T-helper 17 cell (primary cell): ENCODE measurements at regions not wholly inside any gene's neighbourhood (a gene's known extent, or its start where the extent isn't known, plus 50 kb on each side); places are given as distances from the start of the nearest gene placed in this dataset.

Experiments
- ATAC-seq: fragments of 150-1000 bp; cut with Tn5 transposase; 2 replicates; pipeline ENCODE4 v1.10.0; 2021; ENCODE audit warnings: mild to moderate bottlenecking, moderate library complexity
- DNase-seq, 3 donors: peaks; one replicate each; pipeline versions ENCODE4 v3.0.0 to v3.0.0-alpha.2; 2020 to 2021
- H3K9me3 ChIP-seq: one replicate; pipeline ENCODE4 v1.7.0; 2013; ENCODE audit warnings: low read length, mild to moderate bottlenecking; ENCODE audit not compliant: control insufficient read depth, poor library complexity, severe bottlenecking
- H3K27ac Mint-ChIP-seq: one replicate; pipeline ENCODE4 v1.8.0; 2022; ENCODE audit warnings: mild to moderate bottlenecking, moderate library complexity, mixed read lengths
- H3K27me3 Mint-ChIP-seq: one replicate; pipeline ENCODE4 v1.8.0; 2022; ENCODE audit warnings: mixed read lengths
- H3K36me3 Mint-ChIP-seq: one replicate; pipeline ENCODE4 v1.8.0; 2022; ENCODE audit warnings: low read depth, mixed read lengths
- H3K4me1 Mint-ChIP-seq: one replicate; pipeline ENCODE4 v1.8.0; 2022; ENCODE audit warnings: mild to moderate bottlenecking, mixed read lengths
- H3K4me3 Mint-ChIP-seq: one replicate; pipeline ENCODE4 v1.8.0; 2022; ENCODE audit warnings: mild to moderate bottlenecking, moderate library complexity, mixed read lengths

GRCh38 chr7:142385491-142386340, 127.9 kb upstream of the PRSS58 start:
- peaks cover 27% of the 10 kb centered on the region for H3K4me1 Mint-ChIP-seq
- peak; percentile 73 for ATAC-seq
- H3K27me3 Mint-ChIP-seq, result peaks cover 6% of the 10 kb centered on the region
- H3K4me3 Mint-ChIP-seq, result peak overlapping the region; percentile 86
- DNase-seq, result peak in 1 of 3 donors; percentile 9
- no peaks in the 10 kb centered on the region for H3K36me3 Mint-ChIP-seq
- no peaks in the 10 kb centered on the region for H3K9me3 ChIP-seq
- H3K27ac Mint-ChIP-seq, result peak overlapping the region; percentile 85

DNA sequence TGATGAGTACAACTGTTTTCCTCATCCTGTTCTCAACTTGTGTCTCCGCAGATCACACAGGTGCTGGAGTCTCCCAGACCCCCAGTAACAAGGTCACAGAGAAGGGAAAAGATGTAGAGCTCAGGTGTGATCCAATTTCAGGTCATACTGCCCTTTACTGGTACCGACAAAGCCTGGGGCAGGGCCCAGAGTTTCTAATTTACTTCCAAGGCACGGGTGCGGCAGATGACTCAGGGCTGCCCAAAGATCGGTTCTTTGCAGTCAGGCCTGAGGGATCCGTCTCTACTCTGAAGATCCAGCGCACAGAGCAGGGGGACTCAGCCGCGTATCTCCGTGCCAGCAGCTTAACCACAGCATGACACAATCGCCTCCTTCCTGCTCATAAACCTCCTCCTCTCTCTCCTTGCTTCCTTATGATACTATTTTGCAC, 126.7 kb upstream of the PRSS58 start:
- no peaks in the 10 kb centered on the region for H3K9me3 ChIP-seq
- DNase-seq, result no peak
- H3K27me3 Mint-ChIP-seq, result peaks cover 7% of the 10 kb centered on the region
- H3K27ac Mint-ChIP-seq, result peak overlapping the region; percentile 85
- no peaks in the 10 kb centered on the region for H3K36me3 Mint-ChIP-seq
- H3K4me1 Mint-ChIP-seq, result peaks cover 27% of the 10 kb centered on the region
- peak overlapping the region; percentile 86 for H3K4me3 Mint-ChIP-seq
- peak; percentile 76 for ATAC-seq

DNA sequence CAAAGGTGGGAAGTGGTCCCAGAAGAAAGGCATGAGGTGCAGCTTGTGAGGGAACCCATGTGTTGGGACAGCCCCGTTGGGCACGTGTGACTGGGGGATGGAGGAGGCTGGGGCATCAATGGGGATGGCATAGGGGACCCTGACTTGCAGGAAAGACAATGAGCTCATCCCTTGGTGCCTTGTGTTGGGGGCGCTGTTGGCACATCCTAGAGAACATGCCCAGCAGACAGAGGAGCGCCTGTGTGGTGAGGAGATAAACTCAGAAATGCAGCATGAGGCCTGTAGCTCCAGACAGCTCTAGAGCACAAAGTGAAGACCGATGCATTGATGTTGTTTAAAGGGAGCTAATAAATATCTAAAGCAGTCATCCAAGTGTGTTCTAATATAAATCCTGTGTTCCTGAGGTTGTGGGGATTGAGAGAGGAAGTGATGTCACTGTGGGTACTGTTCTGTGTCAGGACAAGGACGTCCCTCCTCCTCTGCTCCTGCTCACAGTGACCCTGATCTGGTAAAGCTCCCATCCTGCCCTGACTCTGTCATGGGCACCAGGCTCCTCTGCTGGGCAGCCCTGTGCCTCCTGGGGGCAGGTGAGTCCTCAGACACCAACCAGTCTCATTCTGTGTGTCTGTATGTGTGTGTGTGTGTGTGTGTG, 126.1 kb upstream of the PRSS58 start:
- H3K9me3 ChIP-seq, result no peaks in the 10 kb centered on the region
- Mint-ChIP-seq H3K36me3 (no peaks in the 10 kb centered on the region), H3K4me1 (peaks cover 27% of the 10 kb centered on the region), H3K4me3 (peak overlapping the region; percentile 86), H3K27ac (peak overlapping the region; percentile 85), H3K27me3 (peaks cover 12% of the 10 kb centered on the region)
- DNase-seq (no peak), ATAC-seq (peak; percentile 40)

- Mint-ChIP-seq H3K4me1 (peaks cover 27% of the 10 kb centered on the region), H3K27ac (peak overlapping the region; percentile 16), H3K27me3 (peaks cover 15% of the 10 kb centered on the region), H3K4me3 (peak overlapping the region; percentile 74), H3K36me3 (no peaks in the 10 kb centered on the region)
- H3K9me3 ChIP-seq, result no peaks in the 10 kb centered on the region
- no peak for ATAC-seq
- no peak for DNase-seq
These were observed 124.0 kb upstream of the PRSS58 start for GRCh38 chr7:142381727-142382390.

GRCh38 chr7:142380069-142380468, 122.2 kb upstream of the PRSS58 start:
- no peaks in the 10 kb centered on the region for H3K9me3 ChIP-seq
- Mint-ChIP-seq H3K36me3 (no peaks in the 10 kb centered on the region), H3K27ac (no peak overlapping the region), H3K4me3 (no peak overlapping the region), H3K27me3 (peaks cover 24% of the 10 kb centered on the region), H3K4me1 (peaks cover 27% of the 10 kb centered on the region)
- no peak for DNase-seq
- ATAC-seq, result no peak

DNA sequence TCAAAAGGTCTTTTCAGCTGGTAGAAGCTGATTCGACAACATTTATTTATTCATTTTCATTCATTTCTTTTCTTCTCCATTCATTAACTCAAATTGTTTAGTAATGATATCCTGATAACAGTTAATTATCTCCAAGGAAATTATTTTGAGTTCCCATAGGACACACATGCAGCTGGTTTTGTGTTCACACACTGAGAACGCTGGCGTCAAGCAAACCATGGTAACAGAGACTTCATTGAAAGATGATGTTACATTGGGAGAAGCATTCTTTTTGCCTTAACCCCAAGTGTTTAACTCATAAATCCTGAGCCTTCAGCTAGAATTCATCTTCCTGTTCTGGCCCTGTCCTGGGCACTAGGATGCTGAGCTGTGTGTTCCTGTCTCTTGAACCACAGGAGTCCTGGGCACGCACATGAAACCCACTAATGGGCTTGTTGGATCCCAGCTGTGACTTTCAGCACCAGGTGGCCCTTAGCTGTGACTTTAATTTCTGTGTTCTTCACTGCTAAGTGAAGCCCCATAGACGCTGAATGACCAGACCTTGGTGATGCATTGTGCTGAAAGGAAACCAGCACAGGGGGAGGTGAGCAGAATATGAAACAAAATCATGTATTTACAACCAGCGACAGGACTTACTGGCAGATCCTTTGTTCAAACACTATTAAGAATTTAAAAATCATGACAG, 121.5 kb upstream of the PRSS58 start:
- Mint-ChIP-seq H3K4me1 (peaks cover 20% of the 10 kb centered on the region), H3K36me3 (no peaks in the 10 kb centered on the region), H3K27ac (no peak overlapping the region)

DNA sequence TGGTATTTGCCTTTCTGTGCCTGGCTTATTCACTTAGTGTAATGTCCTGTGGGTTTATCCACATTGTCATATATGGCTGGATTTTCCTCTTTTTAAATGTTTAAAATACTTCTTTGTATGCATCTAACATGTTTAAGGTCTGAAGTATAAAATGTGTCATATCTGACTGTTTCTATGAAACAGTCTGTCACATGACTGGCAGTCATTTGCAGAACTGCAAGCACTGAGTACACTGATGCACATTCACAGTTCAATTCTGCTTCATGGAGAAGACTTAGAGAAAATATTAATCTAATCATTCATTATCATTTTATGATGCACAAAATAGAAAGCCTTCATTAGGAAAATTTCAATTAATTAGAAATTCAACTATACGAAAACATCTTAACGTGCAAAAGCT, 119.7 kb upstream of the PRSS58 start:
- Mint-ChIP-seq H3K27me3 (peaks cover 24% of the 10 kb centered on the region), H3K36me3 (no peaks in the 10 kb centered on the region), H3K4me1 (peaks cover 11% of the 10 kb centered on the region), H3K4me3 (no peak overlapping the region), H3K27ac (peak overlapping the region; percentile 24)
- ATAC-seq (no peak), DNase-seq (no peak)
- H3K9me3 ChIP-seq, result no peaks in the 10 kb centered on the region

More for the DNA sequence above, 121.5 kb upstream of the PRSS58 start:
- peak overlapping the region; percentile 19 for H3K4me3 Mint-ChIP-seq
- H3K27me3 Mint-ChIP-seq, result peaks cover 24% of the 10 kb centered on the region
- H3K9me3 ChIP-seq, result no peaks in the 10 kb centered on the region
- no peak for ATAC-seq
- DNase-seq, result no peak

GRCh38 chr7:142376356-142376997, 118.6 kb upstream of the PRSS58 start:
- Mint-ChIP-seq H3K27me3 (peaks cover 26% of the 10 kb centered on the region), H3K4me3 (no peak overlapping the region), H3K36me3 (no peaks in the 10 kb centered on the region), H3K27ac (peak overlapping the region; percentile 81), H3K4me1 (peaks cover 6% of the 10 kb centered on the region)
- no peak for ATAC-seq
- H3K9me3 ChIP-seq, result no peaks in the 10 kb centered on the region
- DNase-seq, result no peak

GRCh38 chr7:142375710-142376313, 118.0 kb upstream of the PRSS58 start:
- Mint-ChIP-seq H3K36me3 (no peaks in the 10 kb centered on the region), H3K4me3 (no peak overlapping the region), H3K27ac (peak overlapping the region; percentile 81), H3K27me3 (peaks cover 32% of the 10 kb centered on the region), H3K4me1 (peaks cover 5% of the 10 kb centered on the region)
- ATAC-seq, result peak; percentile 32
- DNase-seq, result no peak
- no peaks in the 10 kb centered on the region for H3K9me3 ChIP-seq

DNA sequence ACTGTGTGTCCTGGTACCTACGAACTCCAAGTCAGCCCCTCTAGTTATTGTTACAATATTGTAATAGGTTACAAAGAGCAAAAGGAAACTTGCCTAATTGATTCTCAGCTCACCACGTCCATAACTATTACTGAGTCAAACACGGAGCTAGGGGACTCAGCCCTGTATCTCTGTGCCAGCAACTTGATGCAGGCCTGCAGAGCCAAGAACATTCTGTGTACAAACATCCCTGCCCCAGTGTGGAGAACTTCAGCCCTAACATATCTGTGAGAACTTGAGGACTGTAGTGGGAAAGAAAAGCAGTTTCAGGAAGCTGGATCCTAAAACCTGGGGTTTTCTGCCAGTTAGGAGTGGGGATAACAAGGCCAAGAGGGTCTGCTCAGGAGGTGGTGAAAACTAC, 114.9 kb upstream of the PRSS58 start:
- Mint-ChIP-seq H3K27me3 (peaks cover 26% of the 10 kb centered on the region), H3K36me3 (no peaks in the 10 kb centered on the region), H3K4me3 (no peak overlapping the region), H3K27ac (no peak overlapping the region), H3K4me1 (peaks cover 5% of the 10 kb centered on the region)
- ATAC-seq, result no peak
- no peak for DNase-seq
- peaks cover 3% of the 10 kb centered on the region for H3K9me3 ChIP-seq

DNA sequence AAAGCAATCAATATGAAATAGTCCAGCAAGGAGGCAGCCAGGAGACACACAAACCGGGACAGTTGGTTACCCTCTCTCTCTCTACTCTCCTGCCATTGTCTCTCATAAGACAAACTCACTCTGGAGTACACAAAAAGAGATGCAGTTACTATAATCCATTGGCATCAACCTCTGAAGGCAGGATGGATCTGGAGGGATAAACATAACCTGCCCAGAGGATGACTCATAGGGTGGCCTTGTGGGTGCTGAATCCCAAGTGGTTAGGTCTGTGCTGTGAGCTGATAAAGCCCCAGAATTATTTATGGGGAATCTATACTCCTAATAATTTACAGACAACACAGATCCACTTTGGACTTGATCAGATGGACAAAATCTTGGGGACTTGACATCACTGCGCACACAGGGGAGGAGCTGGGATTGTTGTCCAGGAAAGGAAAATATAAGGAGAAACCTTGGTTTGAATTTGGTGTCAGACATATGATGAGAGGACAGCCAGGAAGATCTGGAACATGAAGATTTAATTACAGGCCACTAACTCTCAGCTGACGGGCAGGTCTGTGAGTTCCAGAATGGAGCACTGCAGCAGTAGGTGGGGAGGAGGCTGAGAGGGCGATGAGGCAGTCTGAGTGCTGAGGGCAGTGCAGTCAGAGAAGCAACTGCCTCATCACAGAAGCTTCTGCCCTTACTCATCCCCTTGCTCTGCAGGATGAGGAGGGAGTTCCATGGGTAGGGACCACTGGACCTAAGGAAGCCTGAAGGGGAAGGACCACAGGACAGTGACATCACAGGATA, 113.9 kb upstream of the PRSS58 start:
- no peaks in the 10 kb centered on the region for H3K36me3 Mint-ChIP-seq
- H3K27ac Mint-ChIP-seq, result no peak overlapping the region
- H3K4me1 Mint-ChIP-seq, result peaks cover 5% of the 10 kb centered on the region
- H3K27me3 Mint-ChIP-seq, result peaks cover 26% of the 10 kb centered on the region
- no peak overlapping the region for H3K4me3 Mint-ChIP-seq
- DNase-seq, result no peak
- ATAC-seq, result no peak
- peaks cover 6% of the 10 kb centered on the region for H3K9me3 ChIP-seq

GRCh38 chr7:142365410-142365842, 107.6 kb upstream of the PRSS58 start:
- Mint-ChIP-seq H3K4me3 (no peak overlapping the region), H3K36me3 (peaks cover 2% of the 10 kb centered on the region), H3K27ac (no peak overlapping the region), H3K4me1 (peaks cover 16% of the 10 kb centered on the region), H3K27me3 (peaks cover 27% of the 10 kb centered on the region)
- H3K9me3 ChIP-seq, result peaks cover 6% of the 10 kb centered on the region
- DNase-seq (no peak), ATAC-seq (no peak)
